GM19240 (cell line): ENCODE measurements at regions not wholly inside any gene's neighbourhood (a gene's known extent, or its start where the extent isn't known, plus 50 kb on each side); places are given as distances from the start of the nearest gene placed in this dataset.

Experiments
- DNase-seq: peaks from one replicate; pipeline ENCODE4 v3.0.0; 2011; ENCODE audit warnings: low spot score; ENCODE audit not compliant: insufficient read length

- DNase-seq: no peak
Measured at GRCh38 chr1:105779727-105780126, 1276.7 kb upstream of the PRMT6 start.

GRCh38 chr1:105785021-105785420 lies 1271.5 kb upstream of the PRMT6 start:
- no peak for DNase-seq

- DNase-seq: peak; percentile 1
Measured at GRCh38 chr1:105793536-105794146, 1262.8 kb upstream of the PRMT6 start.

- DNase-seq: no peak
Measured at GRCh38 chr1:105795741-105796140, 1260.7 kb upstream of the PRMT6 start.

GRCh38 chr1:105830571-105831146 lies 1225.8 kb upstream of the PRMT6 start:
- no peak for DNase-seq

- no peak for DNase-seq
Measured at GRCh38 chr1:105838071-105838470, 1218.4 kb upstream of the PRMT6 start.

GRCh38 chr1:105865546-105865945 lies 1190.9 kb upstream of the PRMT6 start:
- DNase-seq: no peak

- no peak for DNase-seq
Measured at GRCh38 chr1:105872817-105873216, 1183.7 kb upstream of the PRMT6 start.

- no peak for DNase-seq
Measured at GRCh38 chr1:105874621-105875020, 1181.9 kb upstream of the PRMT6 start.

- no peak for DNase-seq
Measured at GRCh38 chr1:105886309-105886708, 1170.2 kb upstream of the PRMT6 start.

GRCh38 chr1:105891308-105891707 lies 1165.2 kb upstream of the PRMT6 start:
- DNase-seq: no peak

GRCh38 chr1:105894006-105894405 lies 1162.5 kb upstream of the PRMT6 start:
- no peak for DNase-seq

- DNase-seq: no peak
Measured at GRCh38 chr1:105909811-105910210, 1146.7 kb upstream of the PRMT6 start.

GRCh38 chr1:105914403-105914802 lies 1142.1 kb upstream of the PRMT6 start:
- no peak for DNase-seq

GRCh38 chr1:105934806-105935205 lies 1121.7 kb upstream of the PRMT6 start:
- DNase-seq: no peak

- no peak for DNase-seq
Measured at GRCh38 chr1:105964879-105965278, 1091.6 kb upstream of the PRMT6 start.

GRCh38 chr1:105997516-105997915 lies 1059.0 kb upstream of the PRMT6 start:
- no peak for DNase-seq

GRCh38 chr1:106022312-106022902 lies 1034.1 kb upstream of the PRMT6 start:
- DNase-seq: no peak

GRCh38 chr1:106027871-106028270 lies 1028.6 kb upstream of the PRMT6 start:
- DNase-seq: no peak

GRCh38 chr1:106037526-106037925 lies 1018.9 kb upstream of the PRMT6 start:
- no peak for DNase-seq

- no peak for DNase-seq
Measured at GRCh38 chr1:106038260-106038659, 1018.2 kb upstream of the PRMT6 start.

- no peak for DNase-seq
Measured at GRCh38 chr1:106043971-106044370, 1012.5 kb upstream of the PRMT6 start.

- DNase-seq: no peak
Measured at GRCh38 chr1:106047210-106047609, 1009.3 kb upstream of the PRMT6 start.
